ENCODE measurements at regions not wholly inside any gene's neighbourhood (a gene's known extent, or its start where the extent isn't known, plus 50 kb on each side); places are given as distances from the start of the nearest gene placed in this dataset.

DNA sequence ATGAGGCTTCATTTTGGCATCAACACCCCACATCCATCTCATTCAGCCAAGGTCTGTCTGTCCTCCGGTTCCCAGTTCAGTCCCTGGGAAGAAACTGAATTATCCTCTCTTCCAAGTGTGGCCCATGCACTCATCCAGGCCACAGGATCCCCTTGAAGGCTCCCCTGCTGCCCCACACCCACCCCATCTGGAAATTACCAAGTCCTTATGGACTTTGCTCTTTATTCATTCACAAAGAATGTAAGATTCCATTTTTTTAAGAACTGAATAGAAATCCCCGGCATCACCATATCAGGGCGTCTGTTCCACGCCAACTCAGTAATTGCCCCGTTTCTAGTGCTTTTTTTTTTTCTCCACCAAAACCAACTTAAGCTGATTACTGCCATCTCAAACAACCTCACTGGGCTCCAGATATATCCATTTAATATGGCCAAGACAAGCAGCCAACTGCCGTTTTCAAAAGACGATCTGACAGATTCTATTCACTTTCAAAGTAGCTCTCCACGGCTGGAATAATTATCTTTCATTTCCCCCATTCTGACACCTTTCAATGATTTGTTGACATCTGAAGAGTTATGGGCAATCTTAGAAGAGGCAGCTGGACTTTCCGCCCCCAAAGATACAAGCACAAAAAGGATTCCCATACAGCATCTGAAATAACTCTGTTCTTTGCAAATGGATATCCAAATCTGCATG, 55.9 kb downstream of the OLIG1 start:
- no peak for TF ChIP-seq CTCF (IDR thresholded peaks at IDR 0.05; ENCODE audit: insufficient read depth, low read length)
- no peak for TF ChIP-seq POLR2AphosphoS5 (IDR thresholded peaks at IDR 0.05; ENCODE audit: low read depth)
- TF ChIP-seq REST (IDR thresholded peaks at IDR 0.05; ENCODE audit: insufficient replicate concordance, low read depth) = no peak
- TF ChIP-seq GABPA (IDR thresholded peaks at IDR 0.05; ENCODE audit: low read depth) = no peak
- TF ChIP-seq SPI1 (IDR thresholded peaks at IDR 0.05; ENCODE audit: borderline replicate concordance, low read depth) = no peak

All from HL-60 (cell line).